Neural progenitor cell (in vitro differentiated cells): ENCODE measurements at regions not wholly inside any gene's neighbourhood (a gene's known extent, or its start where the extent isn't known, plus 50 kb on each side); places are given as distances from the start of the nearest gene placed in this dataset.

ENCODE experiments used
- EZH2 ChIP-seq: fragments of 200-600 bp; sonication (generic); IDR thresholded peaks from 2 replicates; pipeline ENCODE4 v1.6.1; 2017; ENCODE audit warnings: antibody characterized with exemption, mild to moderate bottlenecking, moderate library complexity
- TF ChIP-seq, protein P1 (sequence below): fragments of 200-600 bp; sonication (generic); IDR thresholded peaks from 2 replicates; pipeline ENCODE4 v1.5.1; 2017; ENCODE audit warnings: antibody characterized with exemption, mild to moderate bottlenecking

GRCh38 chr2:14776216-14776615 is 143.7 kb downstream of the LRATD1 start:
- TF ChIP-seq, protein P1, sequence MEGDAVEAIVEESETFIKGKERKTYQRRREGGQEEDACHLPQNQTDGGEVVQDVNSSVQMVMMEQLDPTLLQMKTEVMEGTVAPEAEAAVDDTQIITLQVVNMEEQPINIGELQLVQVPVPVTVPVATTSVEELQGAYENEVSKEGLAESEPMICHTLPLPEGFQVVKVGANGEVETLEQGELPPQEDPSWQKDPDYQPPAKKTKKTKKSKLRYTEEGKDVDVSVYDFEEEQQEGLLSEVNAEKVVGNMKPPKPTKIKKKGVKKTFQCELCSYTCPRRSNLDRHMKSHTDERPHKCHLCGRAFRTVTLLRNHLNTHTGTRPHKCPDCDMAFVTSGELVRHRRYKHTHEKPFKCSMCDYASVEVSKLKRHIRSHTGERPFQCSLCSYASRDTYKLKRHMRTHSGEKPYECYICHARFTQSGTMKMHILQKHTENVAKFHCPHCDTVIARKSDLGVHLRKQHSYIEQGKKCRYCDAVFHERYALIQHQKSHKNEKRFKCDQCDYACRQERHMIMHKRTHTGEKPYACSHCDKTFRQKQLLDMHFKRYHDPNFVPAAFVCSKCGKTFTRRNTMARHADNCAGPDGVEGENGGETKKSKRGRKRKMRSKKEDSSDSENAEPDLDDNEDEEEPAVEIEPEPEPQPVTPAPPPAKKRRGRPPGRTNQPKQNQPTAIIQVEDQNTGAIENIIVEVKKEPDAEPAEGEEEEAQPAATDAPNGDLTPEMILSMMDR: no peak
- TF ChIP-seq EZH2: no peak
